Stimulated activated CD4-positive, alpha-beta T cell treated with anti-CD3 and anti-CD28 coated beads, Interleukin-4, amount 100 ng/mL, for 24 hours (primary cell): ENCODE measurements at regions not wholly inside any gene's neighbourhood (a gene's known extent, or its start where the extent isn't known, plus 50 kb on each side); places are given as distances from the start of the nearest gene placed in this dataset.

ENCODE experiments used
- DNase-seq: peaks from one replicate; pipeline ENCODE4 v3.0.0-alpha.2; 2020

DNA sequence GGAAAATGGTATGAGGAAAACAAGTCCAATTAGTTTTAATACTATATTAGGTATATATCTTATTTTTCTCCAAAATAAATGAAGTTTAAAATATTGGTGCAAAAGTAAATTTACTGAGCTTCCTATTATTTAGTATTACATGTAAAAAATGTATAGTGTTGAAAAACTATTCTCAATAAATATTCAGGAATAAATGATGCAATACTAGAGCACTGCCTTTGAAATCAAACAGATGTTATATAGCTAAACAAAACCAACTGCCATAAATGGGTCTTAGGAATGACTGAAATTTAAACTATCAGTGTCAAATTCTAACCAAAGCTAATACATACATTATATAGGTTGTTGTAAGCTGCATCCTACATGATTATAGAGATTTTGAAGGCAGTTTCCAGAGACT, 1434.0 kb upstream of the LRRTM3 start:
- no peak for DNase-seq

DNA sequence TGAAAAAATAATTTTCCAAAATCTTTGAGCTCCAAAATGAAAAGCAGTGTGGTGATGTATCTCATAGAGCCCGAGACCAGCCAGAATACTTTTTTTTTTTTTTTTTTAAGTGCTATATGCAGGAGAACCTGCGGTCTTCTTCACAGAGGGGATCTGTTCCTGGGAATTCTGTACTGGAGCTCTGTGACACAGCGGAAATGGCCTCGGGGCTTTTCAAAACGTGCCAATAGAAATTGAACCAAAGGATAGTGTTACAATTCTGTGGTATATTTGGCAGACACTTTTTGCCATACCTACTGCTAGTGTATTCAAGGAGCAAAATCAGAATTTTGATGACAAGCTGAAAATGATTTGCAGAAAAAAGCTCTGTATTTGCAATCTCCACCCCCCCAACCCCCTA, 1429.3 kb upstream of the LRRTM3 start:
- no peak for DNase-seq

DNA sequence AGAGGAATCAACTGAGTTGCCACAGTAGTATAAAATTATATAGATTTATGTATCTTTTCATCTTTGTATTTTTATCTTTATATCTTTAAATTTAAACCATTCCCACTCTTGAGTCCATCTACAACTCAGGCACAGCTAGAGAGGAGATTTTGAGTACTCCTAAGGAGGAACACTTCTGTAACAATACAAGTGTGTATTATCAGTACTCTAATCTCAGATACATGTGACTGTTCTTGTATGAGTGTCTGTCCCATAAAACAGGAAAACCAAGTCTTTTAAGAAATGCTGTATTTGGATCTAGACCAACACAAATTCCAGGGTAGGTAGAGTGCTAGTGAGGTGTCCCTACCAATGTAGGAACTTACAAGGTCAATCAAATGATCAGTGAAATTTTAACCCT, 1428.0 kb upstream of the LRRTM3 start:
- no peak for DNase-seq

DNA sequence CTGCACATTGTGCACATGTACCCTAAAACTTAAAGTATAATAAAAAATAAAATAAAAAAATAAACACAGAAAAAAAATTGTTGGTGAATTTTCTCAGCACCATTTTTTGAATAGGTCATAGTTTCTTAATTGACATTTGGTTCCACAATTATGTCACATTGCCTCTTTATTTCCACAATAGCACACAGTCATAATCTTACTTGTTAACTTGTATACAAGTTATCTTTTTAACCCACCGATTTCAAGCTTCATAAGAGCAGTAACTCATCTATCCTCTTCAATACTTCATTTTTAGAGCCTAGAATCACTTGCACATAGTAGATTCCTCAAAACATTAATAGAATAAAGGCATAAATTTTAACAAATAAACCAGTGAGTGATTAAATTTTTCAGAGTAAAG, 1425.1 kb upstream of the LRRTM3 start:
- DNase-seq, result no peak

DNA sequence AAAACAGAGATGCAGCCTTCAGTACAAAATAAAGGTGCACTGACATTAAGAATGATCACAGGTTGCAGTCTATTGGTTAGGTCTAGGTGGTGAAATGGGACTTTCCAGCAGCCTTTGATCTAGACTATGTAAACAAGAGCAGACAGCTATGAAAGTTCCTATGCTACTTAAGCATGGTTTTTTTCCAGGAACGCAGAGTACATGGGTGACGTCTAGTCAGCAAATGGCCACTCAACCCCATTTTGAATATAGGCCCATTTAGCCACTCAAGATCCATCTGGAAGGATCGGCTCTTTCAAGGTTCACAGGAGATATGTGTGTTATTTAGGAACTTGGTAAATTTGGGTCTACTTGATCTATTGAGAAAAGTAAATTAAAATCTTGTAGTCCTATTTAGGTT, 1424.6 kb upstream of the LRRTM3 start:
- no peak for DNase-seq

DNA sequence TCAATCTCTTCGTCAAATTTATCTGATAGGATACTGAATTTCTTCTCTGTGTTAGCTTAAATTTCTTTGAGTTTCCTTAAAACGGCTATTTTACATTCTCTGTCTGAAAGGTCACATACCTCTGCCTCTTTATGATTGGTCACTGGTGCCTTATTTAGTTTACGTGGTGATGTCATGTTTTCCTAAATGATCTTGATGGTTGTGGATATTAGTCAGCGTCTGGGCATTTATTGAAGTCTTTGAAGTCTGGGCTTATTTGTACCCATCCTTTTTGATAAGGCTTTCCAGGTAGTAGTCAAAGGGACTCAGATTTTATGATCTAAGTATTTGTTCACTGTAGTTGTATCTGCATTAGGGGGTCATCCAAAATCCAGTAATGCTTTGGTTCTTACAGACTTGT, 1407.5 kb upstream of the LRRTM3 start:
- no peak for DNase-seq

DNA sequence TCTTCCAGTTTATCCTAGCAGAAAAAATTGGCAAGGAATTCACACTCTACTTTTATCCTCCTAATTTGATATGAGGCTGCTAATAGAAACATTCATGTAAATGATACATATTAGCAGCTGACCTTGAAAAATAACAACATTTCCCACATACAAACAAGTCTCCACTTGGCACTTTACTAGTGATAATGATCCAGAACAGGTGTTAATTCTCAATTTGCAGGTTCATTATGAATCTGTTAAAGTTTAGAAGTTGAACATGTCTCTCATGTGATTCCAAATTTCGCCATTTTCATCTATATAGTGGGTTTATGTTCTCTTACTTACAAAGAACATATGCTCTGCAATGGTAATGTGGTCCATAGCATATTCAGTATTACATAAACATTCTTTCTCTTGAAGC, 1396.8 kb upstream of the LRRTM3 start:
- DNase-seq, result no peak

DNA sequence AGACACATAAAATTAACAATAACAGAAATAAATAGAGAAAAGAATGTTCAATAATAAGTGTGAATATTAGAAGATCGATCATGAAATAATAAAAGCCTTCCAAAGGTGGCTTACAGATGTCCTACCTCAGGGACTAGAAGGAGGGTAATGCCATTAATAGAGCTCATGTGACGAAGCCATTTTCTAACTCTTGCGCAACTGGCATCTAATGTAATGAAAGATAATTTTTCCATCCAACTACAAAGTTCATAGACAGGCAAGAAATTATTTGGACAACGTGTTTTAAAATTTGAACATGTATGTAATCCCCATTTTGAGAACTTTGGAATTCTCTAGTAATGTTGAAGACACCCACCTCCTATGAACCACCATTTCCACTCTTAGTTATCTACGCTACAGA, 1394.3 kb upstream of the LRRTM3 start:
- DNase-seq, result no peak

DNA sequence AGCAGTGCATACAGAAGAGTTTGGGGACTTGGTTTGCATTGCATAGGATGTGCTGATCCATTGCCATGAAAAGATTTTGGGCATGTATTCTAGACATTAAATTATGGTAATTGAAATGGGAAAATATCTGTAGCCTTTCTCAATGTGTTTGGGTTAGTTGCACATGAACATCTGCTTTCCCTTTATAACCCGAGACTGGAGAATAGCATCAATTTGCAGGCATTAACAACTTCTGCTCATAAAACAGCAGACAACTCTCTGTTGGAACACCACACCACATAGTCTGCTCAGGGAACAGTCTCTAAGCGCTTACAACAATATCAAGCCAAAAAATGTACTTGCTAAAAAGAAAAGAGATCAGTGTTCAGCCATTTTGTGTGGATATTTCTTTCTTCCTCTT, 1391.1 kb upstream of the LRRTM3 start:
- no peak for DNase-seq

DNA sequence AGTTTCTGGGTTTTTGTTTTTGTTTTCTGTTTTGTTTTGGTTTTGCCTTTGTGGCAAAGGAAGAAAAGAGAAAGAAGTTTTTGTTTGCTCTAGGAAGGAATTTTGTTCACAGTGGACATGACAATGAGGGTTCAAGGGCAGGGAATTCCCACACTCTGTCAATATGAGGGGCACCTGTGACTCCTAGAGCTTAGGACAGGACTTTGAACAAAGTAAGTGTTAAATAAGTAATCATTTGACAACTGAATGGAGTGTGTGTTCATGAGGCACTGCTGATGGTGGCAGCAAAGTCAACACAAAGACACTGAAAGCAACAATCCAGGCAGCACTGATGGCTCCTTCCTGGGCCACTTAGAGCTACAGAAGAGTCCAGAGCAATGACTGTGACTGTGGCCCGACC, 1381.1 kb upstream of the LRRTM3 start:
- no peak for DNase-seq

DNA sequence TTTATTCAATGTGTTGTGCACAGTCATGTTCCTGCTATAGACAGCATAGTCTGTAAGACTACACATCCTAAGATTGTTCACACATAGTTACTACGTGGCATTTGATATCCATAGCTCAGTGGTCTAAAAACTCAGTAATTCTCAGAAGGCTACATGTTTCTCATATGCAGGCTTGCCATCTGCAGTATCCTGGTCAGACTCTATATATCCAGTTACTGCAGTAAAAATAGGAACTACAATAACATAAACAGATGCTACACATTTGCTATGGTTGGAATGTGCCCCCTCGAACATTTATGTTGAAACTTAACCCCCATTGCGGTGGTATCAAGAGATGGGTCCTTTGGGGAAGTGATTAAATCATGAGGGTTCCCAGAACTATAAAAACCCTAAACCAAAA, 1377.8 kb upstream of the LRRTM3 start:
- no peak for DNase-seq

DNA sequence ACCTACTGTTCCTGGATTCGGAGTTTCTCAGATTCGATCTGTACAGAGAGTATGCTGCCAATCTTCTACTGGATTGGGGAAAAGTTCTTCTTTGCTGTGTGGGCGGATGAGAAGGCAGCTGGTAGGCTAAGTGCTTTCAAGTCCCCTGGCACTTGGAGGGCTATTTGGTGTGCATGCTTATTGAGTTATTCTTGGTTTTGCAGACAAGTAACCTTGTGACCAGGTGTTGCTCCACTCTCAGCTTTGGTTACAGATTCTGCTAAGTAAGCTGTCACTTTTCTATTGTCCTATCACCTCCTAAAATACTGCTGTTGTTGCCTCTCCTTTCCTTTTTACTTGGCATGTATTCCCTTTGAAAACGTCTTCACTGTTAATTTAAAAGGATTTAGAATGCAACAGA, 1375.1 kb upstream of the LRRTM3 start:
- DNase-seq, result no peak

DNA sequence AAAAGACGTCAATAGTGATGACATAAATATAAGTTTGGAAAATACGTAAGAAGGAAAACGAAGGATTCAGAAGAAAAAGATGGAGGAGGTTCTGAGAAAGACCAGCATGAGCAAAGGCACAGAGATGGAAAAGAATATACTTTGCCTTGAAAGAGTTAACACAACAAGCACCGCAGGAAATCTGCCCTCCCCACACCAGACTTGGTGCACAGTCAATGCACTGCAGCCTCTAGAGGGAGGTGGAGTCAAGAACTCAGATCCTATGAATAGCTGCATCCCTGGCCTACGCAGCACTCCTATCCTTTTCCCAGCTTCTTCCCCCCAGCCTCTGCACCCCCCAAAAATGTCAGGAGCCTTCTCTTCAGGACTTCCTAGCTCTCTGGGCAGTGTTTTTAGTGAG, 1370.6 kb upstream of the LRRTM3 start:
- no peak for DNase-seq

DNA sequence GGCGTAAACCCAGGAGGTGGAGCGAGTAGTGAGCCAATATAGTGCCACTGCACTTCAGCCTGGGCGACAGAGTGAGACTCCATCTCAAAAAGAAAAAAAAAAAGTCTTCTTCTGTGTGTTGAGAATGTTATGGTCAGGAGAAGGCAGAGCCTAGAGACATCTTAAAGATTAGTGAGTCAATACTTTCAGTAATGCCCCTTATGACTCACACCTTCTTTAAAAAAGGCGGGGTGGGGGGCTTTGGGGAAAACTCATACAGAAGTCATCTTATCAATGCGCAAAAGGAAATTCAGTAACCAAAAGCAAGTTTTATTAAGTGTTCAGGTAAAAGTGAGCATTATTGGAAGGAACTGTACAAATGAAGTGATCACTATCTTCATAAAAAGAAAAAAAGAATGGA, 1369.8 kb upstream of the LRRTM3 start:
- no peak for DNase-seq

DNA sequence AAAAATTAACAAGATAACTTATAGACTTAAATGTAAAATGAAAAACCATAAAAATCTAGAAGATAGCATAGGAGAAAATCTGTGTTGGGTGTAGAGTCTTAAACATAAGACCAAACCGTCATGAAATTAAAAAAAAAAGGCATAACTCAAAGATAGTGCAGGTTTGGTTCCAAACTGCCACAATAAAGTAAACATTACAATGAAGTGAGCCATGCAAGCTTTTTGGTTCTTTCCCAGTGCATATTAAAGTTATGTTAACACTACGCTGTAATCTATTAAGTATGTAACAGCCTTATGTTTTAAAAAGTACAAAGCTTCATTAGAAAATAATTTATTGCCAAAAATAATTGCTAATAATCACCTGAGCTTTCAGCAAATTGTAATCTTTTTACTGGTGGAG, 1366.5 kb upstream of the LRRTM3 start:
- no peak for DNase-seq

DNA sequence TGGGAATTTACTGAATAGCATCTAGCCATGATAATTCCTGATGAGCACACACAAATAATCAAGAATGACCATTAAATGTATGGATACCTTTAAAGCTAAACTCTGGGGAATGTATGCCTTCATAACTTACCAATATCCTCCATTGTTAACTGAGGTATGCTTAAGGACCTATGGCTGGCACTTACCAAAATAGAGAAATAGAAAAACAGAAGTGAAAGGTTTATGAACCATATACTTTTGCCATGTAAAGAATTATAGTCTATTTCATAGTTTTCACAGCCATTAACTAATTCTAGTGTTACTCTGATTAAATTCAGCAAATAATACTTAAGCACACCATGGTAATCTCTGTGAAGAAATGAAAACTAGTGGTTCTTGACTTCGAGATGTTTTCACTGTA, 1360.6 kb upstream of the LRRTM3 start:
- no peak for DNase-seq

DNA sequence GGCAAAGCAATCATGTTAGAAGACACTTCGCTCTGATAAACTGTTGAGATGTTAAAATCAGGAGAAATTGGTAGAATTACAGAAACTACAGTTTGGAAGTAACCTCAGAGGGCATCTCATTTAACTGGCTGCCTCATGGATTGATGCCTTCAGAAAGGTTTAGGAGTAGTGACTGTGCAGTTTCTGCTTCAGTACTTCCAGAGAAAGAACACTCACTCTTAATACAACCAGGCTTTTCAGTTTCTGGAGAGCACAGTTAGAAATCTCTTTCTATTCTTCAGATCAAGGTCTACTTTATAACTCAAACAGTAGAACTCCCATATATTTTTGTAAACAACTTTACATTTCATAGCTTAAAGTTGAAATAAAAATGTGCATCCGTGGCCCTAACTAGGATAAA, 1358.9 kb upstream of the LRRTM3 start:
- no peak for DNase-seq

DNA sequence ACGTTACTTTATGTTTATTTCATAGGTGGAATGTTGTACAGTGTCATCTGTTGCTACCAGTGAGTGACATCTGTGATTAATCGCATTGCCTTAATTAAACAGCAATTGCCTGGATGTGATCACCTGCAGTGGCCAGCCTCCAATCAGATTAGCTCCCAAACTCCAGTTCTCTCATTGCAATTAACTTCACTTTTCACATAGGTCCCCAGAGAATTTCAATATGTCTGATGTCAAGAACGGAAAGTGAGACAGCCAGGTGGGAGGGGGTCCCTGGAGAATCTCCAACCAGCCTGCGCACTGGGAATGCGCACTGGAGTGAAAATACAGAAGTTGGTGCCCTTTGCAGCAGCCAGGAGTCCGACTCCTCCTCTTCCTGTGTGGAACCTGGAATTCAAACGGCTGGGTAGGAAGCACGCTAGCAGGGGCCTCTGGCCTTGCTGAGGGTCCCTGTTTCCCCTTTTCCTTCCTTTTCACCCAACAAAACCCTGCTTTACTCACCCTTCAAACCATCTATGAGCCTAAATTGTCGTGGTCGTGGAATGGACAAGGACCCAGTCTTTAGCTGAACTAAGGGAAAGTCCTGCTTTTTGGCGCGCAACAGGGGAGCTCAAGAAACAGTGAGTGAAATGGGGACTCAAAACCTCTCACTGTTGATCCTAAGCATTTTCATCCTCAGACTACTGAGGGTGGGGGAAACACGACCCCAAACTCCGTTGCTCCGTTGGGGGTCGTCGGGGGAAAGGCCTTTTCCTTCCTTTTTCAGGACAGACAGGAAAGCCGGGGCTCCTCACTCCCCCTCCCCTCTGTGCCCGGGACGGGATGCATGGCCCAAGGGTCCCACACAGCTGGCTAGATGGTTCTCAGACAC, 1355.5 kb upstream of the LRRTM3 start:
- no peak for DNase-seq

DNA sequence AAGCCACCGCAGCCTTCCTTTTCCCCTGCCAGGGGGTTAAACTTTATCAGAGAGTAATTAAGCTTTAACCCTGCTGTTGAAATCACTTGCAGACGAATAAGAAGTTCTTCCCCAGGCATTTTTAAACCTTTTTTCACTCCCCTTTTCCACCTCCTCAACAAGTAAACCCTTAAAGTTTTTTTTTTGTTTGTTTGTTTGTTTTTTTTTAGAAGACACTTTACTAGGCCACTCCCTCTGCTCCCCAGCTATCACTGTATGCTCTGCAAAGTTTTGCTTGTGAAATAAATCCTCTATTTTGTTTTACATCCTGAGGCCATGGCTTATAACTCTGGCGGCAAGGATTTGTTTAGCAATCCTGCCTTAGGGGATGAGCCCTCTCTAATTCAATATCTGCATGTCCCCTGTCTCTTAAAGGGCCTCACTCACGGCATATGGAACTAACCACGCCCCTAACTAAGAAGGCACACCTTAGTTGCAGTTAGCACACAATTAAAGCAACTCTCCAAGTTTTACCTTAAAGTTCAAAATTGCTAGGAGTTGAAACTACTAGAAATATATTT, 1354.7 kb upstream of the LRRTM3 start:
- DNase-seq, result no peak

DNA sequence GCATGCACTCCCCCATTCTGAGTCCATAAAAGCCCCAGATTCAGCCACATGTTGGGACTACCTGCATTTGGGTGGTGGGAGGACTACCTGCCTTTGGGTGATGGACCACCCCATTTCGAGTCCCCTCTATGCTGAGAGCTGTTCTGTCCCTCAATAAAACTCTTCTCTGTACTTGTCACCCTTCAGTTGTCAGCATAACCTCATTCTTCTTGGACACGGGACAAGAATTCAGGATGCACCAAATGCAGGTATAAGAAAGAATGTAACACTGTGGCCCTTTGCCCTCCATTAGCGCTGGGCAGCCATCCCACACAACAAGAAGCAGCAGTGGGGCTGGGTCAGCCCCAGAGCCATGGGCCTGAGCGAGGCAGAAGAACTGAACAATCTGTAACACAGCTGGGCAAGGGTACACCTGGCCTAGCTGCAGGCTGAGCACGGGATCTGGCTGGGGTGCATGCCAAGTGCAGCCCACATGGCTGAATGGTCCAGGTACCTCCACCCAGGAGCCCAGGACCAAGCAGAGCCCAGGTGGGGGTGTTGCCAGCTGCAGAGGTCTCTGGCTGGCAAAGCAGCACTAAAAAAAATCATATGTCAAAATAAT, 1344.3 kb upstream of the LRRTM3 start:
- no peak for DNase-seq

DNA sequence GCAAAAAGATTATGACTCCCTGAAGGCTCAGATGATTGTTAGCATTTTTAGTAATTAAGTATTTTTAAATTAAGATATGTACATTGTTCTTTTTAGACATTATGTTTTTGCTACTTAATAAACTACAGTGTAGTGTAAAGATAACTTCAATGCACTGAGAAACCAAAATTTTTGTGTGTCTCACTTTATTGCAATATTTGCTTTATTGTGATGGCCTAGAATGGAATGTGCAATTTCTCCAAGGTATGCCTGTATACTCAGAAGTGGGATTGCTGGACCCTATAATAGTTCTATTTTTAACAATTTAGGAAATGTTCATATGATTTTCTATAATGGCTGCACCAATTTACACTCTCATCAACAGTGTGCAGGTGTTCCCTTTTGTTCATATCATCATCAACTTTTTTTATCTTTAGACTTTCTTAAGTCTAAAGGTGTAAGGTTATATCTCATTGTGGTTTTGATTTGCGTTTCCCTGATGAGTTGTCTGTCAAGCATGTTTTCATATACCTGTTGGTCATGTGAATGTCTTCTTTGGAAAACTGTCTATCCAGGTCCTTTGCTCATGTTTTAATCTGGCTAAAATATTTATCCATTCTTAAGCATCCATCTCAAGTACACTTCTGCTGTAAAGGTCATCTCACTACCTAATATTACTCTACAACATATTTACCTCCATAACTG, 1323.5 kb upstream of the LRRTM3 start:
- no peak for DNase-seq

DNA sequence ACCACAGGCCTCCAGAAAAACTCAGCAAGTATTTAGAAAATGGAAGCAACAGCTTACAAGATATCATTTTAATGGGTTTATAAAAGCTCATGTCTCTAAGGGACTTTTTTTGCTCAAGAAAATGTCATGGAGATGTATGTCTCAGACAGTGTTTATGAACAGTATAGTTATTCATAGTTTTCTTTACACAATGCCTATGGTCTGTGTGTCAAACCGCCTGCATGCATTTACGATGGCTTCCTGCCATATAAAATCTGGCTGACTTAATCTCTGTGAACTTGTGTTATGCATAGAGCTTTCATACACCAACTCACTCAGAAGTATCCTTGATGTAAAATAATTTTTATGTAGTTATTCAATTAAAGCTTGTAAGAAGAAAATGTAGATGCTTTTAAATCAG, 1314.2 kb upstream of the LRRTM3 start:
- DNase-seq, result no peak

DNA sequence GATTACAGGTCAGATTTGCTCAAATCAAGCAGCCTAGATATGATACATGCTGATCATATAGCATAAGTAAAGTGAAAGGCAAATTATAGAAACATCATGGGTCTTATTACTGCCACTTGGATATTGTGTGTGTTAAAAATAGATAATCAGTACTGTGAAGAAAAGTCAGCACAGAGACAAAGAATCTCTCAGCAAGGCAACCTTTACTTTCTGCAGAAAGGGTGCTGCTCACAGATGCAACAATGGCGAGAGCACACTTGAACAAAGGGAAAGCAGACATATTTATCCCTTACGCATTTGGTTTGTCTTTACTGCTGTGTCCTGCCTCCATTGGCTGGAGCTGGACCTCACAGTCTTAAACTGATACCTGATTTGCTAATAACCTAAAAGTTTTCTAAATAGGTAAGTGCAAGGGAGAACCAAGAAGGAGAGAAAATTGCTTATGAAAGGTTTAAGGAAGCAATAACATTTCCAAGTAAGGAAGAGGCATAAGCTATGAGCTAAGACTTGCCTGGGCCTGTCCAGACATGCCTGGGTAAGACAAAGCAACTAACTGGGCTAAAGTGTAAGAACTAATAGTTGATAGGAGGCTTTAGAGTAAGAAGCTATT, 1310.8 kb upstream of the LRRTM3 start:
- no peak for DNase-seq

DNA sequence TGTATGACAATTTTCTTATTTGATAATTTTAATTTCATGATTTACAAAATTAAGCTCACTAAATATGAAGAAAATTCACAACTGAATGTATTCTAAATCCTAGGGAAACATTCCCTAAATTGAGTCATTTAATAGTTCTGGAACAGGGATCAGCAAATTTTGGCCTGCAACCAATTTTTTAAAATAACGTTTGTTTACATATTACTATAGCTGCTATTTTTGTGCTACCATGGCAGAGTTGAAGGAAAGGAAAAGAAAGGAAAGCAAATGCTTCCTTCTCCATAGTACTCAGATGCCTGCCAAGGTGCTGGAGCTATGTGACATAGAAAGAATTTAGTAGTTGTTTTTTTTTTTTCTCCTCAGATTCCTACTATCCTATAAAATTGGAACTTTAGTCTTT, 1307.7 kb upstream of the LRRTM3 start:
- DNase-seq, result no peak
